AG04450 (cell line): ENCODE measurements at regions not wholly inside any gene's neighbourhood (a gene's known extent, or its start where the extent isn't known, plus 50 kb on each side); places are given as distances from the start of the nearest gene placed in this dataset.
"Not testable (repeated sequence)": the region's sequence is repeated elsewhere in the genome, so short reads cannot be mapped to it uniquely, and the experiment has no call there.

Experiments used
- CTCF ChIA-PET: fragments of 300-600, 350-600 bp; formaldehyde crosslinking; extraction: SDS; loops from one replicate; lab custom pipeline; 2022; ENCODE audit warnings: antibody characterized with exemption, inconsistent platforms; lab: Charles Lee
- POLR2A ChIA-PET: fragments of 350-600 bp; formaldehyde crosslinking; extraction: SDS; loops from one replicate; lab custom pipeline; 2021; ENCODE audit warnings: antibody characterized with exemption, inconsistent platforms; lab: Yijun Ruan, JAX
- DNase-seq: peaks from one replicate; pipeline ENCODE4 v3.0.0-alpha.2; 2011; ENCODE audit warnings: low read depth, low spot score
- H3K27ac ChIP-seq: one replicate; pipeline ENCODE4 v1.5.1; 2012; ENCODE audit warnings: low read depth, low read length, control low read depth
- H3K27me3 ChIP-seq: one replicate; pipeline ENCODE4 v1.6.0; 2012; ENCODE audit warnings: low read length; ENCODE audit not compliant: control insufficient read depth, insufficient read depth
- H3K4me3 ChIP-seq: 2 replicates; pipeline ENCODE4 v1.5.1; 2011; ENCODE audit warnings: mild to moderate bottlenecking, low read depth, low read length, control low read depth
- H3K9me3 ChIP-seq: 2 replicates; pipeline ENCODE4 v1.5.1; 2012; ENCODE audit warnings: low read length; ENCODE audit not compliant: control insufficient read depth, insufficient read depth
- TF ChIP-seq, protein P1 (sequence below): IDR thresholded peaks from 2 replicates; pipeline ENCODE4 v1.5.1; 2011; ENCODE audit warnings: low read depth, low read length, control low read depth, inconsistent platforms

DNA sequence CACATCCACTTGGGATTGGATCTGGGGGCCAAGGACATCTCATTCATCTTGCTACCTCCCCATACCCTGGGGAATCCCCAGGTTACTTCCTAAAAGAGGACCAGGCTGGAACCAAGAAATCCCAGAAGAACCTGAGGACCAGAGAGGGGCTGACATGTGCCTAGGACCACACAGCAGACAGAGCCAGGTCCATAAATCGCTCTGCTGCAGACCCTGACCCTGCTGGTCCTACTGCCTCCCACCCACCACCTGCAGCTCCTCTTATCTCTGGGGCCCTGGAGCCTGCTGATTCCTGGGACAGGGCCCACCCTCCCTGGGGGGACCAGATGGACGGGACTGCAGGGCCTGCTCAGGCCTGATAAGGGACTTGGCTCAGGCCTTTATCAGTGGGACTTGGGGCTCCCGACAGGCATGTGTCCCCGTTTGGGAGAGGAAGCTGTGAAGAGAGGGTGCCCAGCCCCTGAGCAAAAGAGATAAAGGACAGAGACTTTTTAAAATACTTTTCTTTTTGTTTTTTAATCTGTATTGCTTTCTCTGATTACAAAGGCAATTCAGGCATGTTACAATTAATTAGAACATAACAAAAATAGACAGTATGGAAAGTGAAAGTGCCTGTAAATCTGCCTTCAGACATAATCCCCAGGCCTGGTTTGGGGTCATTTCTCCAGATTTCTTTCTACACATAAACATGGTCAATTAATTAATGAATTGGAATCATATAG lies 101.3 kb upstream of the LARP1 start:
- Histone ChIP-seq H3K4me3 (no peak overlapping the region), H3K27ac (no peak overlapping the region), H3K9me3 (no peaks in the 10 kb centered on the region), H3K27me3 (no peaks in the 10 kb centered on the region)
- POLR2A ChIA-PET: interaction anchor here (0.6 kb wide), 1 partner anchor 184 kb away, joined by 3 read pairs; no protein-coding TSS in a partner anchor
- TF ChIP-seq, protein P1, sequence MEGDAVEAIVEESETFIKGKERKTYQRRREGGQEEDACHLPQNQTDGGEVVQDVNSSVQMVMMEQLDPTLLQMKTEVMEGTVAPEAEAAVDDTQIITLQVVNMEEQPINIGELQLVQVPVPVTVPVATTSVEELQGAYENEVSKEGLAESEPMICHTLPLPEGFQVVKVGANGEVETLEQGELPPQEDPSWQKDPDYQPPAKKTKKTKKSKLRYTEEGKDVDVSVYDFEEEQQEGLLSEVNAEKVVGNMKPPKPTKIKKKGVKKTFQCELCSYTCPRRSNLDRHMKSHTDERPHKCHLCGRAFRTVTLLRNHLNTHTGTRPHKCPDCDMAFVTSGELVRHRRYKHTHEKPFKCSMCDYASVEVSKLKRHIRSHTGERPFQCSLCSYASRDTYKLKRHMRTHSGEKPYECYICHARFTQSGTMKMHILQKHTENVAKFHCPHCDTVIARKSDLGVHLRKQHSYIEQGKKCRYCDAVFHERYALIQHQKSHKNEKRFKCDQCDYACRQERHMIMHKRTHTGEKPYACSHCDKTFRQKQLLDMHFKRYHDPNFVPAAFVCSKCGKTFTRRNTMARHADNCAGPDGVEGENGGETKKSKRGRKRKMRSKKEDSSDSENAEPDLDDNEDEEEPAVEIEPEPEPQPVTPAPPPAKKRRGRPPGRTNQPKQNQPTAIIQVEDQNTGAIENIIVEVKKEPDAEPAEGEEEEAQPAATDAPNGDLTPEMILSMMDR: no peak
- no peak for DNase-seq
- CTCF ChIA-PET: interaction anchor here (0.6 to 0.7 kb wide), 3 partner anchors 268 to 663 kb away, joined by 4 to 6 read pairs (median 4); no protein-coding TSS in a partner anchor

DNA sequence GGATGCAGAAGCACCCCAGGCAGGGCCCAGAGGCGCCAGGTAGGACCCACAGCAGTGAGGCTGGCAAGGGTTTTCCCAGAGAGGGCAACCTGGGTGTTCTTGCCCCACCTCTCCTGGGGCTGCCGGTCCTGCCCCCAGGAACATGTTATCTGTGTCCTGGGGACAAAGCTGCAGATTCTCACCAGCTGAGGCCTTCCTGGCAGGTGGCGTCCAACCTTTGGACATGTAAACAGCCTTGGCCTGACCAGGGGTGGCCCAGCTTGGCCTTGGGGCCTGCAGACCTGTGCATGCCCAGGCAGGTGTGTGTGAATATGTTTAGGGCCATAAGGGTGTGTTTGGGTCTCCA lies 101.8 kb upstream of the LARP1 start:
- ChIA-PET POLR2A (no interaction called here), CTCF (interaction anchor here (0.6 to 1.1 kb wide), 2 partner anchors 61 to 197 kb away, joined by 7 to 12 read pairs; partner anchors contain the start of gene FAXDC2)
- H3K27ac ChIP-seq: no peak overlapping the region
- H3K4me3 ChIP-seq: no peak overlapping the region
- H3K27me3 ChIP-seq: no peaks in the 10 kb centered on the region
- no peaks in the 10 kb centered on the region for H3K9me3 ChIP-seq
- TF ChIP-seq, protein P1: no peak
- no peak for DNase-seq

DNA sequence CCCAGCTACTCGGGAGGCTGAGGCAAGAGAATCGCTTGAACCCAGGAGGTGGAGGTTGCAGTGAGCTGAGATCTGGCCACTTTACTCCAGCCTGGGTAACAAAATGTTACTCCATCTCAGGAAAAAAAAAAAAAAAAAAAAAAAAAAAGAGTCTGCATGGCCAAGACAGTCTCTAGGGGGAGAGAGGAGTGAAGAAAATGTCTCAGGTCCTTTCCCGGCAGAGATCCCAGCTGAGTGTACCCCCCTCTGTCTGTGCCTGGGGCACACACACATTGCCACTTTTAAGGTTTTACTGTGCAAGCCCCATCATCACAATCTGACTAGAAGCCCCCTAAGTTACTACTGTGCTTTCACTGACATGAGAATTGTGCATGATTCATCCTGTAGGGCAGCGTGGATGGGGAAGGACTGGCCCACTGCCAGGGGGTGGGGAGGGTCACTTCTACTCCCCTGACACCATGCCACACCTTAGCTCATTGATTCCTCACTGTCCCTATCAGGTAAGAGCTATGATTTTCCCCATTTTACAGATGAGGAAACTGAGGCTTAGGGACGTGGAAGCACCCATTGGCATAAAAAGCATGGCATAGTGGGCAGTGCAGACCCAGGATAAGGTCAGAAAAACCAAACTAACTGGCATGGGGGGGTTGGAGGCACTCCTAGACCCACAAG lies 102.3 kb upstream of the LARP1 start:
- DNase-seq: no peak
- Histone ChIP-seq H3K4me3 (no peak overlapping the region), H3K9me3 (no peaks in the 10 kb centered on the region), H3K27me3 (no peaks in the 10 kb centered on the region), H3K27ac (no peak overlapping the region)
- ChIA-PET POLR2A (interaction anchor here (1.0 kb wide), 1 partner anchor 167 kb away, joined by 4 read pairs; no protein-coding TSS in a partner anchor), CTCF (interaction anchor here (0.6 to 1.5 kb wide), 9 partner anchors 10 to 298 kb away, joined by 3 to 12 read pairs (median 3); partner anchors contain the start of gene FAXDC2)
- TF ChIP-seq, protein P1: peak; percentile 19; the same call in 1 of the 2 replicates

DNA sequence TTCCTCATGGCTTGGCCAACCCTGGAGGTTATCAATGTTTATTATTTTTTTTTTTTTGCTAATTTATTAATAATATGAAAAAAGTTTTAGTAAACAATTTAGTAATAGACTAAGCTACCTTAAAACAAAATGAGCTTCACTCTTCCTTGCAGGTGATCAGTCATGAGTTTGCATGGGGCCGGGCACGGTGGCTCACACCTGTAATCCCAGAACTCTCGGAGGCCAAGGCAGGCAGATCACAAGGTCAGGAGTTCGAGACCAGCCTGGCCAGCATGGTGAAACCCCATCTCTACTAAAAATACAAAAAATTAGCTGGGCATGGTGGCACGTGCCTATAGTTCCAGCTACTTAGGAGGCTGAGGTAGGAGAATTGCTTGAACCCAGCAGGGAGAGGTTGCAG lies 103.4 kb upstream of the LARP1 start:
- POLR2A ChIA-PET, DNase-seq, H3K9me3 ChIP-seq, H3K27ac ChIP-seq, H3K27me3 ChIP-seq, H3K4me3 ChIP-seq: not testable (repeated sequence)
- CTCF ChIA-PET: interaction anchor here (0.8 to 1.5 kb wide), 4 partner anchors 9 to 248 kb away, joined by 3 read pairs; no protein-coding TSS in a partner anchor

DNA sequence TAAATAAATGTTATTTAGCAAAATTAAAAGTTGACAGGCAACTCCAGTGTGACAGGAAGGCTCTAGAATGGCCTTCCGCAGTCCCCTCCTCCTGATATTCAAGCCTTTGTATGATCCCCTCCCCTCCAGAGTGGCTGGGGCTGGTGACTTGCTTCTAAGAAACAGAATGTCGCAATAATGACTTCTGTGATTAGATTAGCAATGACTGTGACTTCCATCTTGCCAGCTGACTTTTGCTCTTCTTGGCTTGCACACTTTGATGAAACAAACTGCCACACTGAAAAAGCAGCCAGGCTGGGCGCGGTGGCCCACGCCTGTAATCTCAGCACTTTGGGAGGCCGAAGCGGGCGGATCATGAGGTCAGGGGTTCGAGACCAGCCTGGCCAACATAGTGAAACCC lies 106.5 kb upstream of the LARP1 start:
- DNase-seq: no peak
- H3K4me3 ChIP-seq: no peak overlapping the region
- peaks cover 9% of the 10 kb centered on the region for H3K27me3 ChIP-seq
- TF ChIP-seq, protein P1: no peak
- H3K27ac ChIP-seq: no peak overlapping the region
- no peaks in the 10 kb centered on the region; the same call in 1 of the 2 replicates for H3K9me3 ChIP-seq
- ChIA-PET POLR2A (no interaction called here), CTCF (interaction anchor here (0.7 to 1.4 kb wide), 4 partner anchors 86 to 163 kb away, joined by 3 read pairs; no protein-coding TSS in a partner anchor)
